Stomach (tissue), 8 donors: ENCODE measurements at regions not wholly inside any gene's neighbourhood (a gene's known extent, or its start where the extent isn't known, plus 50 kb on each side); places are given as distances from the start of the nearest gene placed in this dataset.
A peak's percentile ranks its signal among the peaks of the same experiment; 100 is the strongest.

ENCODE experiments used
- DNase-seq, 2 donors: peaks; one replicate each; pipeline versions ENCODE4 v3.0.0 to v3.0.0-alpha.2; 2013 to 2019
- H3K27ac ChIP-seq, 5 donors: fragments of 200-600 bp in 4 of 5; sonication (generic) in 4 of 5; one replicate each; pipeline ENCODE4 v1.5.1; 2013 to 2019; ENCODE audit warnings: mild to moderate bottlenecking in 1 of 5, moderate library complexity in 1 of 5
- H3K27me3 ChIP-seq, 3 donors: fragments of 200-600 bp; sonication (generic); one replicate each; pipeline ENCODE4 v1.5.1; 2017 to 2019; ENCODE audit warnings: mixed run types in 1 of 3
- H3K36me3 ChIP-seq, 4 donors: fragments of 200-600 bp; sonication (generic); 1 replicate in 3 of 4; 2 replicates in 1 of 4; pipeline ENCODE4 v1.5.1; 2016 to 2019
- H3K4me1 ChIP-seq, 4 donors: fragments of 200-600 bp; sonication (generic); one replicate each; pipeline ENCODE4 v1.5.1; 2016 to 2019
- H3K4me3 ChIP-seq, 4 donors: fragments of 200-600 bp; sonication (generic) in 3 of 4; one replicate each; pipeline ENCODE4 v1.5.1; 2016 to 2019; ENCODE audit warnings: mild to moderate bottlenecking in 1 of 4
- H3K9me3 ChIP-seq, 4 donors: fragments of 200-600 bp; sonication (generic); one replicate each; pipeline ENCODE4 v1.5.1; 2016 to 2019
- EP300 ChIP-seq: sonication (generic); formaldehyde crosslinking; IDR thresholded peaks from one replicate; pipeline ENCODE4 v1.6.1; 2017; ENCODE audit warnings: antibody characterized with exemption
- POLR2A ChIP-seq, 4 donors: fragments of 450-650 bp; IDR thresholded peaks; one replicate each; pipeline ENCODE4 v1.6.1; 2016; ENCODE audit warnings: antibody characterized with exemption in 4 of 4, control low read depth in 2 of 4, mild to moderate bottlenecking in 1 of 4, moderate library complexity in 1 of 4
- POLR2AphosphoS5 ChIP-seq, 3 donors: sonication (generic); formaldehyde crosslinking; IDR thresholded peaks; one replicate each; pipeline ENCODE4 v1.6.1; 2016; ENCODE audit warnings: antibody characterized with exemption in 3 of 3
- WGBS, 5 donors: extraction: QIAGEN DNeasy Blood & Tissue Kit in 3 of 5; methylation state at CpG; one replicate each; pipeline versions ENCODE4 v1.1.5 to v1.1.7; 2013 to 2018; 5-methylcytosine and 5-hydroxymethylcytosine counted together
- intact Hi-C: fragments of 100-400 bp; cut with DNase I; formaldehyde crosslinking; loops from one replicate; pipeline ENCODE4 v1.15.1; 2023; ENCODE audit warnings: low total_unique reads
- TF ChIP-seq, protein P1 (sequence below), 7 experiments: fragments of 450-650 bp in 4 of 7; fragments of 200-600 bp in 3 of 7; sonication (generic) in 3 of 7; IDR thresholded peaks; one replicate each; pipeline ENCODE4 v1.5.1; 2016 to 2019; ENCODE audit warnings: antibody characterized with exemption in 7 of 7, control low read depth in 2 of 7, mild to moderate bottlenecking in 1 of 7
- donor health status: healthy with polysubstance abuse.
- donor health status: Bipolar disorder and iron deficiency.
- donor health status: healthy.

- Histone ChIP-seq H3K9me3 (no peaks in the 10 kb centered on the region), H3K27me3 (peaks cover 0 to 6% (median 0%) of the 10 kb centered on the region in 3 donors), H3K4me1 (peaks cover 0 to 8% (median 4%) of the 10 kb centered on the region in 4 donors), H3K36me3 (no peaks in the 10 kb centered on the region), H3K27ac (no peak overlapping the region), H3K4me3 (no peak overlapping the region)
- TF ChIP-seq, protein P1, sequence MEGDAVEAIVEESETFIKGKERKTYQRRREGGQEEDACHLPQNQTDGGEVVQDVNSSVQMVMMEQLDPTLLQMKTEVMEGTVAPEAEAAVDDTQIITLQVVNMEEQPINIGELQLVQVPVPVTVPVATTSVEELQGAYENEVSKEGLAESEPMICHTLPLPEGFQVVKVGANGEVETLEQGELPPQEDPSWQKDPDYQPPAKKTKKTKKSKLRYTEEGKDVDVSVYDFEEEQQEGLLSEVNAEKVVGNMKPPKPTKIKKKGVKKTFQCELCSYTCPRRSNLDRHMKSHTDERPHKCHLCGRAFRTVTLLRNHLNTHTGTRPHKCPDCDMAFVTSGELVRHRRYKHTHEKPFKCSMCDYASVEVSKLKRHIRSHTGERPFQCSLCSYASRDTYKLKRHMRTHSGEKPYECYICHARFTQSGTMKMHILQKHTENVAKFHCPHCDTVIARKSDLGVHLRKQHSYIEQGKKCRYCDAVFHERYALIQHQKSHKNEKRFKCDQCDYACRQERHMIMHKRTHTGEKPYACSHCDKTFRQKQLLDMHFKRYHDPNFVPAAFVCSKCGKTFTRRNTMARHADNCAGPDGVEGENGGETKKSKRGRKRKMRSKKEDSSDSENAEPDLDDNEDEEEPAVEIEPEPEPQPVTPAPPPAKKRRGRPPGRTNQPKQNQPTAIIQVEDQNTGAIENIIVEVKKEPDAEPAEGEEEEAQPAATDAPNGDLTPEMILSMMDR (IDR thresholded peaks at IDR 0.05), result no peak
- no peak for TF ChIP-seq POLR2A (IDR thresholded peaks at IDR 0.05)
- TF ChIP-seq EP300, result no peak
- no peak for TF ChIP-seq POLR2AphosphoS5 (IDR thresholded peaks at IDR 0.05)
- WGBS, 5 donors, result 18 to 47% (median 44%) methylated on average over 1 of the region's 1 CpG
- intact Hi-C loops, result no loop called here
- no peak for DNase-seq
Measured at GRCh38 chr1:14494911-14495310, 103.6 kb upstream of the KAZN start.

DNA sequence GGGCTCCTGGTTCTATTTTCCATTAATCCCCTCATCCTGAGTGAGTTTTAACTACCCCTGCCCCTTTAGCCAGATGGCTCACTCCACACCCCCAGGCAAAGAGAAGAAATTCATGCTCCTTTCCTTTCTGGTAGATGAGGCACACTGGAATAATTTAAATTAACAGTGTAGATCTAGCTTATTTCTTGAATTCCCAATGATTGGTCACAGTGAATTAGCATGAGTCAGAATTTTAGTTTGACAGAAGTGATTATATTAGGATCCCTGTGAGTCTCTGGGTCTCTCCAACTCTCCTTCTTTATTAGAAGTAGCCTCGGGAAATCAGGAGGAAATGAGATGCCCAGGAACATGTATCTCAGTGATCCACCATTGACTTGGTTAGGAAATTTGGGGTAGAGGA, 103.1 kb upstream of the KAZN start:
- intact Hi-C loops, result no loop called here

DNA sequence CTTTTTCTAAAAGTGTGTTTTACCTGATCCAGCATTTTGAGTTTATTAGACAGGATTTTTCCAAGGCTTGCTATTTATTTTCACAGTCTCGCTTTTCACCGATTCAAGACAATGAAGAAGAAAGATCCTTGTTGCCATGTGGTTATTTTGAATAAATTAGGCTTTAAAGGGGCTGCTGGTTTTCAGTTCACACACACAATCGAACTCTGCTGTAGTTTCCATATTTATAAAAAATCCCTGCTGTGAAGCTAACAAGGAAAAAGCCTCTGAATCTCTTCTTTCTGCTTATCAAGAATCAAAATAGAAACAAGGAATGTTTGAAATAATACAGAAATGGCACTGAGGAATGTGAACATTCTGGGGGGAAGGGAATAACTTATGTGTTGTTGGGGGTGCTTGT, 102.5 kb upstream of the KAZN start:
- peaks cover 0 to 6% (median 0%) of the 10 kb centered on the region in 3 donors for H3K27me3 ChIP-seq
- DNase-seq, result no peak
- peaks cover 0 to 8% (median 4%) of the 10 kb centered on the region in 4 donors for H3K4me1 ChIP-seq
- H3K36me3 ChIP-seq, result no peaks in the 10 kb centered on the region
- H3K4me3 ChIP-seq, result no peak overlapping the region
- H3K9me3 ChIP-seq, result no peaks in the 10 kb centered on the region
- no peak overlapping the region for H3K27ac ChIP-seq
- TF ChIP-seq EP300, result no peak
- TF ChIP-seq, protein P1 (IDR thresholded peaks at IDR 0.05), result no peak
- no peak for TF ChIP-seq POLR2A (IDR thresholded peaks at IDR 0.05)
- TF ChIP-seq POLR2AphosphoS5 (IDR thresholded peaks at IDR 0.05), result no peak
- intact Hi-C loops, result no loop called here
- 72 to 80% (median 75%) methylated on average over 3 of the region's 3 CpGs for WGBS, 5 donors

More for the DNA sequence above, 103.1 kb upstream of the KAZN start:
- no peaks in the 10 kb centered on the region for H3K9me3 ChIP-seq
- WGBS, 5 donors, result 74 to 96% (median 83%) methylated on average over 1 of the region's 1 CpG
- no peak for DNase-seq
- no peak overlapping the region for H3K4me3 ChIP-seq
- TF ChIP-seq POLR2AphosphoS5 (IDR thresholded peaks at IDR 0.05), result no peak
- TF ChIP-seq, protein P1 (IDR thresholded peaks at IDR 0.05), result no peak
- TF ChIP-seq EP300, result no peak
- no peak for TF ChIP-seq POLR2A (IDR thresholded peaks at IDR 0.05)
- no peaks in the 10 kb centered on the region for H3K36me3 ChIP-seq
- peaks cover 0 to 6% (median 0%) of the 10 kb centered on the region in 3 donors for H3K27me3 ChIP-seq
- no peak overlapping the region for H3K27ac ChIP-seq
- H3K4me1 ChIP-seq, result peaks cover 0 to 8% (median 4%) of the 10 kb centered on the region in 4 donors

- Histone ChIP-seq H3K4me1 (peaks cover 0 to 8% (median 4%) of the 10 kb centered on the region in 4 donors), H3K36me3 (no peaks in the 10 kb centered on the region), H3K4me3 (no peak overlapping the region), H3K27me3 (peaks cover 0 to 10% (median 0%) of the 10 kb centered on the region in 3 donors), H3K27ac (peak overlapping the region in 1 of 5 donors; percentile 14), H3K9me3 (no peaks in the 10 kb centered on the region)
- intact Hi-C loops, result no loop called here
- TF ChIP-seq EP300, result no peak
- no peak for TF ChIP-seq POLR2A (IDR thresholded peaks at IDR 0.05)
- TF ChIP-seq, protein P1 (IDR thresholded peaks at IDR 0.05), result no peak
- TF ChIP-seq POLR2AphosphoS5 (IDR thresholded peaks at IDR 0.05), result no peak
- no peak for DNase-seq
- 20 to 37% (median 27%) methylated on average over 6 of the region's 6 CpGs for WGBS, 5 donors
Measured at GRCh38 chr1:14498839-14499238, 99.6 kb upstream of the KAZN start.
